ENCODE measurements at regions not wholly inside any gene's neighbourhood (a gene's known extent, or its start where the extent isn't known, plus 50 kb on each side); places are given as distances from the start of the nearest gene placed in this dataset.
"Not testable (repeated sequence)": the region's sequence is repeated elsewhere in the genome, so short reads cannot be mapped to it uniquely, and the experiment has no call there.

- not testable (repeated sequence) for H3K4me3 ChIP-seq, H3K27ac ChIP-seq
These were observed 521.3 kb upstream of the ATXN7L3B start for GRCh38 chr12:74016324-74016723.

GRCh38 chr12:74018849-74019248 is 518.8 kb upstream of the ATXN7L3B start:
- no peak overlapping the region for H3K27ac ChIP-seq
- no peak overlapping the region for H3K4me3 ChIP-seq

- H3K4me3 ChIP-seq, result no peak overlapping the region
- H3K27ac ChIP-seq, result no peak overlapping the region
These were observed 515.7 kb upstream of the ATXN7L3B start for GRCh38 chr12:74021937-74022336.

GRCh38 chr12:74031045-74031444 is 506.6 kb upstream of the ATXN7L3B start:
- Histone ChIP-seq H3K4me3 (no peak overlapping the region), H3K27ac (no peak overlapping the region)

GRCh38 chr12:74033531-74033930 is 504.1 kb upstream of the ATXN7L3B start:
- no peak overlapping the region for H3K27ac ChIP-seq

GRCh38 chr12:74039138-74039537 is 498.5 kb upstream of the ATXN7L3B start:
- H3K27ac ChIP-seq, H3K4me3 ChIP-seq: not testable (repeated sequence)

More at GRCh38 chr12:74033531-74033930, 504.1 kb upstream of the ATXN7L3B start:
- no peak overlapping the region for H3K4me3 ChIP-seq

GRCh38 chr12:74043343-74043742 is 494.3 kb upstream of the ATXN7L3B start:
- Histone ChIP-seq H3K27ac (no peak overlapping the region), H3K4me3 (no peak overlapping the region)

GRCh38 chr12:74049348-74049747 is 488.3 kb upstream of the ATXN7L3B start:
- Histone ChIP-seq H3K27ac (no peak overlapping the region), H3K4me3 (no peak overlapping the region)

GRCh38 chr12:74051848-74052247 is 485.8 kb upstream of the ATXN7L3B start:
- Histone ChIP-seq H3K4me3 (no peak overlapping the region), H3K27ac (no peak overlapping the region)

GRCh38 chr12:74066476-74066875 is 471.2 kb upstream of the ATXN7L3B start:
- Histone ChIP-seq H3K27ac (no peak overlapping the region), H3K4me3 (no peak overlapping the region)

GRCh38 chr12:74071182-74071581 is 466.5 kb upstream of the ATXN7L3B start:
- no peak overlapping the region for H3K4me3 ChIP-seq
- H3K27ac ChIP-seq, result no peak overlapping the region

- no peak overlapping the region for H3K27ac ChIP-seq
- no peak overlapping the region for H3K4me3 ChIP-seq
These were observed 460.7 kb upstream of the ATXN7L3B start for GRCh38 chr12:74076918-74077317.

GRCh38 chr12:74105434-74105833 is 432.2 kb upstream of the ATXN7L3B start:
- H3K4me3 ChIP-seq, result no peak overlapping the region
- no peak overlapping the region for H3K27ac ChIP-seq

GRCh38 chr12:74108729-74109128 is 428.9 kb upstream of the ATXN7L3B start:
- Histone ChIP-seq H3K27ac (no peak overlapping the region), H3K4me3 (no peak overlapping the region)

- Histone ChIP-seq H3K4me3 (no peak overlapping the region), H3K27ac (no peak overlapping the region)
These were observed 425.8 kb upstream of the ATXN7L3B start for GRCh38 chr12:74111688-74112360.

- H3K27ac ChIP-seq, result no peak overlapping the region
These were observed 417.7 kb upstream of the ATXN7L3B start for GRCh38 chr12:74119811-74120362.

GRCh38 chr12:74120644-74121043 is 417.0 kb upstream of the ATXN7L3B start:
- Histone ChIP-seq H3K27ac (no peak overlapping the region), H3K4me3 (no peak overlapping the region)

More at GRCh38 chr12:74119811-74120362, 417.7 kb upstream of the ATXN7L3B start:
- H3K4me3 ChIP-seq, result no peak overlapping the region

GRCh38 chr12:74129702-74130101 is 407.9 kb upstream of the ATXN7L3B start:
- H3K27ac ChIP-seq, result no peak overlapping the region

GRCh38 chr12:74144396-74144795 is 393.2 kb upstream of the ATXN7L3B start:
- H3K27ac ChIP-seq, result no peak overlapping the region
- no peak overlapping the region for H3K4me3 ChIP-seq

More at GRCh38 chr12:74129702-74130101, 407.9 kb upstream of the ATXN7L3B start:
- H3K4me3 ChIP-seq, result no peak overlapping the region

- Histone ChIP-seq H3K27ac (no peak overlapping the region), H3K4me3 (no peak overlapping the region)
These were observed 392.3 kb upstream of the ATXN7L3B start for GRCh38 chr12:74145328-74145727.

- Histone ChIP-seq H3K4me3 (no peak overlapping the region), H3K27ac (no peak overlapping the region)
These were observed 388.8 kb upstream of the ATXN7L3B start for GRCh38 chr12:74148849-74149248.

- H3K4me3 ChIP-seq, result no peak overlapping the region
- H3K27ac ChIP-seq, result no peak overlapping the region
These were observed 385.3 kb upstream of the ATXN7L3B start for GRCh38 chr12:74152370-74152769.

Data from skin epidermis (tissue), 12 donors.